IPS-20b (cell line): ENCODE measurements at regions not wholly inside any gene's neighbourhood (a gene's known extent, or its start where the extent isn't known, plus 50 kb on each side); places are given as distances from the start of the nearest gene placed in this dataset.
A peak's percentile ranks its signal among the peaks of the same experiment; 100 is the strongest.

Experiments
- H3K27ac ChIP-seq: one replicate; pipeline ENCODE4 v1.5.1; 2013; ENCODE audit warnings: low read length
- H3K27me3 ChIP-seq: 2 replicates; pipeline ENCODE4 v1.6.1; 2013; ENCODE audit warnings: mild to moderate bottlenecking, low read length, inconsistent platforms; ENCODE audit not compliant: insufficient read depth
- H3K36me3 ChIP-seq: 2 replicates; pipeline ENCODE4 v1.6.1; 2013; ENCODE audit warnings: low read depth, mild to moderate bottlenecking, inconsistent platforms, low read length, moderate library complexity; ENCODE audit not compliant: insufficient read depth
- H3K4me1 ChIP-seq: 2 replicates; pipeline ENCODE4 v1.6.1; 2013; ENCODE audit warnings: mild to moderate bottlenecking, control low read depth, inconsistent platforms, low read length, moderate library complexity; ENCODE audit not compliant: insufficient read depth
- H3K4me3 ChIP-seq: 2 replicates; pipeline ENCODE4 v1.5.1; 2013; ENCODE audit warnings: mild to moderate bottlenecking, low read length, inconsistent platforms
- H3K9ac ChIP-seq: 2 replicates; pipeline ENCODE4 v1.6.1; 2013; ENCODE audit warnings: low read depth, mild to moderate bottlenecking, inconsistent platforms, low read length, moderate library complexity
- H3K9me3 ChIP-seq: 2 replicates; pipeline ENCODE4 v1.6.1; 2013; ENCODE audit warnings: mild to moderate bottlenecking, low read depth, low read length, inconsistent platforms; ENCODE audit not compliant: insufficient read depth

DNA sequence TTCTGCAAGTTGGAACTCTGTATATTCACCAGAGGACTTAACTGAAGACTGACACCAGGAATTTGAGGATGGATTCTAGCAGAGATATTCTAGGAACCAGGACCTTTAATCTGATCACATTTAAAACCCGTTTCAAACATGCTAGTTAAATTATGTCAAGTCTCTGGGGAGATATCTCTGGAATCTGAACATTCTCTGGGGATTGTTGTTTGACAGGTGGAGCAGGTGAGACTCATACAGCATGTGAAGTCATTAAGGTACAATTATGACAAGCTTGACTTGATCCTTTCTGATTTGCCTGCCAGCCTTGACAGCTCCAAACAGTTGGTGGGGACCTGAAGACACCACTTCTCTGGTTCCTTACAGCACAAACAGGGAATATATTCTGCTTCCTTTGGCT, 100.3 kb downstream of the FAT3 start:
- no peak overlapping the region for H3K27ac ChIP-seq
- no peak overlapping the region for H3K9ac ChIP-seq
- H3K4me1 ChIP-seq = peaks cover 16% of the 10 kb centered on the region
- no peaks in the 10 kb centered on the region for H3K27me3 ChIP-seq
- peaks cover 2% of the 10 kb centered on the region; the same call in 1 of the 2 replicates for H3K9me3 ChIP-seq
- H3K36me3 ChIP-seq = no peaks in the 10 kb centered on the region
- H3K4me3 ChIP-seq = no peak overlapping the region

- Histone ChIP-seq H3K4me1 (peaks cover 17% of the 10 kb centered on the region), H3K36me3 (no peaks in the 10 kb centered on the region), H3K9ac (no peak overlapping the region), H3K9me3 (peaks cover 2% of the 10 kb centered on the region; the same call in 1 of the 2 replicates), H3K27me3 (no peaks in the 10 kb centered on the region), H3K4me3 (no peak overlapping the region), H3K27ac (no peak overlapping the region)
Observed at GRCh38 chr11:92325416-92325815, 100.8 kb downstream of the FAT3 start.

DNA sequence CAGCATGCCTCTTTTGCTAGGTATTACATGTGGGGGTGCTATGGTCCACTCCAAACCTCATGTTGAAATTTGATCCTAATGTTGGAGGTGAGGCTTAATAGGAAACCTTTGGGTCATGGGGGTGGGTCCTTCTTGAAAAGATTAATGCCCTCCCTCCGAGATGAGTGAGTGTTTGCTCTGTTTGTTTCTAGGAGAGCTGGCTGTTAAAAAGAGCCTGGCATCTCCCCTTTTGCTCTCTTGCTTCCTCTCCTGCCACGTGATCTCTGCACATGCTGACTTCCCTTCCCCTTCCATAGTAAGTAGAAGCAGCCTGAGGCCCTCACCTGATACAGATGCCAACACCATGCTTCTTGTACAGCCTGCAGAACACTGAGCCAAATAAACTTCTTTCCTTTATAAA, 104.5 kb downstream of the FAT3 start:
- Histone ChIP-seq H3K9me3 (no peaks in the 10 kb centered on the region), H3K27ac (no peak overlapping the region), H3K27me3 (no peaks in the 10 kb centered on the region), H3K36me3 (no peaks in the 10 kb centered on the region), H3K4me1 (peaks cover 39% of the 10 kb centered on the region), H3K9ac (no peak overlapping the region), H3K4me3 (no peak overlapping the region)

GRCh38 chr11:92329646-92330045, 105.0 kb downstream of the FAT3 start:
- Histone ChIP-seq H3K4me3 (no peak overlapping the region), H3K27ac (peak overlapping the region; percentile 52), H3K9ac (peak overlapping the region; percentile 6; the same call in 1 of the 2 replicates), H3K27me3 (no peaks in the 10 kb centered on the region), H3K36me3 (no peaks in the 10 kb centered on the region), H3K4me1 (peaks cover 39% of the 10 kb centered on the region), H3K9me3 (no peaks in the 10 kb centered on the region)

GRCh38 chr11:92330114-92330513, 105.5 kb downstream of the FAT3 start:
- Histone ChIP-seq H3K9me3 (no peaks in the 10 kb centered on the region), H3K4me3 (no peak overlapping the region), H3K36me3 (no peaks in the 10 kb centered on the region), H3K9ac (peak overlapping the region; percentile 6; the same call in 1 of the 2 replicates), H3K4me1 (peaks cover 39% of the 10 kb centered on the region), H3K27ac (no peak overlapping the region), H3K27me3 (no peaks in the 10 kb centered on the region)

- no peaks in the 10 kb centered on the region for H3K27me3 ChIP-seq
- H3K36me3 ChIP-seq = no peaks in the 10 kb centered on the region
- H3K4me1 ChIP-seq = peaks cover 39% of the 10 kb centered on the region
- H3K9ac ChIP-seq = no peak overlapping the region
- no peak overlapping the region for H3K27ac ChIP-seq
- no peaks in the 10 kb centered on the region for H3K9me3 ChIP-seq
- no peak overlapping the region for H3K4me3 ChIP-seq
Observed at GRCh38 chr11:92332986-92333385, 108.4 kb downstream of the FAT3 start.

DNA sequence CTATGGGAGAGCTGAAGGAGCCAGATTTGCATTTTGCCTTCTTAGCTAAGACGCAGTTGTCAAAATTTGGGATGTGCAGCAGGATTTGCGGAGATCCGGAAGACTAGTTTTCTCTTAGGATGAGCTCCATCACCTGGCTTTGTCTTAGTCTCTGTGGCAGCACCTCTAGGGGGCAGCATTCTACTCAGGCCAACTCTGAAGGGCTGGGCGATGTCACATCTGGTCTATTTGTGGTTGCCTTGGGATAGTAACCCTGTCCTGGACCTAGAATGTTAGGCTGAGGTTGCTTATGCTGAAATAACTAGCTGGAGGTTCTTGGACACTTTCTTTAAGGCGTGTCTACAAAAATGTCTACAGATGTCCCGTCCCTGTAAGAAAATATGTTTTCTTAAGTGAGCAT, 116.2 kb downstream of the FAT3 start:
- no peaks in the 10 kb centered on the region for H3K9me3 ChIP-seq
- H3K9ac ChIP-seq = no peak overlapping the region
- no peak overlapping the region for H3K27ac ChIP-seq
- H3K4me3 ChIP-seq = no peak overlapping the region
- no peaks in the 10 kb centered on the region for H3K27me3 ChIP-seq
- no peaks in the 10 kb centered on the region for H3K4me1 ChIP-seq
- no peaks in the 10 kb centered on the region for H3K36me3 ChIP-seq

- Histone ChIP-seq H3K36me3 (no peaks in the 10 kb centered on the region), H3K27me3 (no peaks in the 10 kb centered on the region), H3K27ac (no peak overlapping the region), H3K9ac (no peak overlapping the region), H3K9me3 (no peaks in the 10 kb centered on the region), H3K4me3 (no peak overlapping the region), H3K4me1 (peaks cover 5% of the 10 kb centered on the region; the same call in 1 of the 2 replicates)
Observed at GRCh38 chr11:92342034-92342720, 117.6 kb downstream of the FAT3 start.

- no peak overlapping the region for H3K9ac ChIP-seq
- H3K36me3 ChIP-seq = no peaks in the 10 kb centered on the region
- H3K4me3 ChIP-seq = no peak overlapping the region
- no peaks in the 10 kb centered on the region for H3K9me3 ChIP-seq
- H3K27me3 ChIP-seq = no peaks in the 10 kb centered on the region
- no peak overlapping the region for H3K27ac ChIP-seq
- peaks cover 12% of the 10 kb centered on the region; the same call in 1 of the 2 replicates for H3K4me1 ChIP-seq
Observed at GRCh38 chr11:92342886-92343285, 118.3 kb downstream of the FAT3 start.

- Histone ChIP-seq H3K9ac (no peak overlapping the region), H3K27ac (no peak overlapping the region), H3K27me3 (no peaks in the 10 kb centered on the region), H3K4me1 (peaks cover 26% of the 10 kb centered on the region; the same call in 1 of the 2 replicates), H3K36me3 (no peaks in the 10 kb centered on the region), H3K4me3 (no peak overlapping the region), H3K9me3 (no peaks in the 10 kb centered on the region)
Observed at GRCh38 chr11:92346220-92346619, 121.6 kb downstream of the FAT3 start.

DNA sequence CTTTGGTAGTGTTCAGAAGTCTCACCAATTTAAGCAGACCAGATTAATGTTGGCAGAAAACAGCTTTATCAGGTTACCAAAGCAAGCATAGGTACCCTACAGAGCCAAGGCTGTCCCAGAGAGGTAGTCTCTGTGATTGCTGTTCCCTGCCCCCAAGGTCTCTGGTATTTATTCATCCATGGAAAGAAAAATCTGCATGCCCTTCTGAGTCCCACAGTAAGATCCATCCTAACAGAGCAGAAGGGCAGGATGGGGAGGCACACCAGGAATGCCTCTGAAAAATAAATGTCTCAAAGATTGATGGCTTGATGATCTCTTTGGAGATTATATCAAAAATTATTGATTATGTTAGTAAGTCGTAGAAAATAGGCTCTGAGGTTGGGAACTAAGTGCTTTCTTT, 122.8 kb downstream of the FAT3 start:
- Histone ChIP-seq H3K27me3 (no peaks in the 10 kb centered on the region), H3K9me3 (no peaks in the 10 kb centered on the region), H3K4me3 (no peak overlapping the region), H3K36me3 (no peaks in the 10 kb centered on the region), H3K4me1 (peaks cover 26% of the 10 kb centered on the region; the same call in 1 of the 2 replicates), H3K27ac (no peak overlapping the region), H3K9ac (no peak overlapping the region)

DNA sequence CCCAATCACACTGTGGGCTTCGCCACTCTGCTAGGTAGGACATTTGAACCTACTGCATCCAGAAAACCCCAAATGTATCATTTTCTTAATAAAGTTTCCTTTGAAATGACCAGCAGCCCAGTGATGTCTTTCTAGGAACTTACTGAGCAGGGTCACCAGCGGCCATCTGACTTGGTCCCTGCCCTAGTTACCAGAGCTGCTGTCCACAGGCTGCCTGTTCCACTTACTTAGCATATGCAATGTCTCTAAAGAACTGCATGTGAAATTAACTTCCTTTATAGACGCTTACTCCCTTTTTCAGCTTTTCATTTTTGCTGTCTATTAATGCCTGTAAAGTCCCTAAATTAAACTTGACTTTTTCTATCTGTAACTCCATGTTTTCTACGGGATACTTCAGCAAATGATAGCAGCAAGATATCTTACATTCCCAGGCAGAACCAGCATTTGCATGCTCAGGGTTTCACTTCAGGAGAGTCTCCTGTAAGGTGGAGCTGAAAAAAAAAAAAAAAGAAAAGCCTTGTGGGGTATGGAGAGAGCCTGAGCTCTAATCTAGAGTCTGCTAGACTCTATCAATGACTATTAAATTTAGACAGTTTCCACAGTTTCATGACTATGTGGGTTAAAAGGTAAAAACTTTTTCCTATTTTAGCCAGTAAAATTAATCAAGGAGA, 125.0 kb downstream of the FAT3 start:
- H3K9me3 ChIP-seq = no peaks in the 10 kb centered on the region
- H3K27ac ChIP-seq = no peak overlapping the region
- no peaks in the 10 kb centered on the region for H3K27me3 ChIP-seq
- H3K36me3 ChIP-seq = no peaks in the 10 kb centered on the region
- no peak overlapping the region for H3K9ac ChIP-seq
- no peak overlapping the region for H3K4me3 ChIP-seq
- peaks cover 26% of the 10 kb centered on the region; the same call in 1 of the 2 replicates for H3K4me1 ChIP-seq
